ENCODE measurements at regions not wholly inside any gene's neighbourhood (a gene's known extent, or its start where the extent isn't known, plus 50 kb on each side); places are given as distances from the start of the nearest gene placed in this dataset.
"Not testable (repeated sequence)": the region's sequence is repeated elsewhere in the genome, so short reads cannot be mapped to it uniquely, and the experiment has no call there.

GRCh38 chr3:105281989-105282388 lies 84.7 kb upstream of the ALCAM start:
- no peak for DNase-seq (ENCODE audit: extremely low read depth, low read depth)
- no peak overlapping the region for H3K4me3 ChIP-seq (replicated peaks; ENCODE audit: low read depth, low read length)
- no peak for TF ChIP-seq CTCF (IDR thresholded peaks at IDR 0.05; ENCODE audit: low read depth, low read length, missing control alignments)

GRCh38 chr3:105284876-105285275 lies 81.8 kb upstream of the ALCAM start:
- no peak for TF ChIP-seq CTCF (IDR thresholded peaks at IDR 0.05; ENCODE audit: low read depth, low read length, missing control alignments)
- H3K4me3 ChIP-seq (replicated peaks; ENCODE audit: low read depth, low read length): no peak overlapping the region
- DNase-seq (ENCODE audit: extremely low read depth, low read depth): no peak

- no peak overlapping the region for H3K4me3 ChIP-seq (replicated peaks; ENCODE audit: low read depth, low read length)
- DNase-seq (ENCODE audit: extremely low read depth, low read depth): no peak
- no peak for TF ChIP-seq CTCF (IDR thresholded peaks at IDR 0.05; ENCODE audit: low read depth, low read length, missing control alignments)
Observed at GRCh38 chr3:105285653-105286241, 81.0 kb upstream of the ALCAM start.

DNA sequence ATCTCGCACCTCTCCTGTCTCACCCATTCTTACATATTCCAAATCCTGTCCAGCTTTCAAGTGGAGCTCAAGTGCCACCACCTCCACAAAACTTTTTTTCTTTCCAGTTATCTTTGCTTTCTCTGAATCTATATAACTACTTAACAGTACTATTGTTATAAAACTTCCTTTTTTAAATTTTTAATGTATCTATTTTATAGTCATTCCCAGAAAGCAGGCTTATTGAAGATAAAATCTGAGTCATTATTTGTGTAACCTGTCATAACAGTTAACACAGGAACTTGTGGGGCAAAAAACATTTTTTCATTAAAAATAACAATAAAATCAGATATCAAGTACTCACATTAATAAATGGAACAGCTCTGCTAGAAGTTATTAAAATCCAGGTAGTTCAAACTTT lies 73.3 kb upstream of the ALCAM start:
- no peak for TF ChIP-seq CTCF (IDR thresholded peaks at IDR 0.05; ENCODE audit: low read depth, low read length, missing control alignments)
- no peak overlapping the region for H3K4me3 ChIP-seq (replicated peaks; ENCODE audit: low read depth, low read length)
- no peak for DNase-seq (ENCODE audit: extremely low read depth, low read depth)

DNA sequence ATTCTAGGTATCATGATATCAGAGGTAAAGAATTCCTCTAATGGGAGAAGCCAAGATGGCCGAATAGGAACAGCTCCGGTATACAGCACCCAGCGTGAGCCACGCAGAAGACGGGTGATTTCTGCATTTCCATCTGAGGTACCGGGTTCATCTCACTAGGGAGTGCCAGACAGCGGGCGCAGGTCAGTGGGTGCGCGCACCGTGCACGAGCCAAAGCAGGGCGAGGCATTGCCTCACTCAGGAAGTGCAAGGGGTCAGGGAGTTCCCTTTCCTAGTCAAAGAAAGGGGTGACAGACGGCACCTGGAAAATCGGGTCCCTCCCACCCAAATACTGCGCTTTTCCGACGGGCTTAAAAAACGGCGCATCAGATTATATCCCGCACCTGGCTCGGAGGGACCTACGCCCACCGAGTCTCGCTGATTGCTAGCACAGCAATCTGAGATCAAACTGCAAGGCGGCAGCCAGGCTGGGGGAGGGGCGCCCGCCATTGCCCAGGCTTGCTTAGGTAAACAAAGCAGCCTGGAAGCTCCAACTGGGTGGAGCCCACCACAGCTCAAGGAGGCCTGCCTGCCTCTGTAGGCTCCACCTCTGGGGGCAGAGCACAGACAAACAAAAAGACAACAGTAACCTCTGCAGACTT lies 70.4 kb upstream of the ALCAM start:
- not testable (repeated sequence) for DNase-seq (ENCODE audit: extremely low read depth, low read depth); H3K4me3 ChIP-seq (replicated peaks; ENCODE audit: low read depth, low read length)

- no peak overlapping the region for H3K4me3 ChIP-seq (replicated peaks; ENCODE audit: low read depth, low read length)
- no peak for TF ChIP-seq CTCF (IDR thresholded peaks at IDR 0.05; ENCODE audit: low read depth, low read length, missing control alignments)
- DNase-seq (ENCODE audit: extremely low read depth, low read depth): no peak
Observed at GRCh38 chr3:105304487-105304886, 62.2 kb upstream of the ALCAM start.

DNA sequence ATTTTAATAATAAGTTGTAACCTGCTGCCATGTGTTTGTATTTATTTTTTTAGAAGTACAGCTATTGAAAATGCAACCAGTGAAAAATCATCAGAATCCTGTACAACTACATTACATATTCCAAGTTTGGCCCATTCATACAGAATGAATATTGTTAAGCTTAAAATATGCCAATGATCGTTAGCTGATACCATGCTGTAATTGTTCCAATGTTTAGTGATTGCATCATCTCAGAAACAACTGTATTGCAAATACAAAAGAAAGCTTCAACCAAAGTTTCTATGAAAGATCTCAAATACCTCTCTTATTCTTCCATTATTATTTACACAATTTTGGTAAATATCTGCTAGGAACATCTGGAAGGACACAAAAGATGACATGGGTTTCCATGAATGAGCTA lies 51.6 kb upstream of the ALCAM start:
- no peak overlapping the region for H3K4me3 ChIP-seq (replicated peaks; ENCODE audit: low read depth, low read length)
- no peak for TF ChIP-seq CTCF (IDR thresholded peaks at IDR 0.05; ENCODE audit: low read depth, low read length, missing control alignments)

More for the DNA sequence above, 51.6 kb upstream of the ALCAM start:
- DNase-seq (ENCODE audit: extremely low read depth, low read depth): no peak

All from HFF-Myc (cell line).